Psoas muscle (tissue), 7 donors: ENCODE measurements at regions not wholly inside any gene's neighbourhood (a gene's known extent, or its start where the extent isn't known, plus 50 kb on each side); places are given as distances from the start of the nearest gene placed in this dataset.

ENCODE experiments used
- ATAC-seq, 4 donors: fragments of 200-7000 bp; cut with Tn5 transposase; one replicate each; pipeline ENCODE4 v1.9.1; 2020; ENCODE audit warnings: moderate library complexity in 3 of 4, mild to moderate bottlenecking in 2 of 4
- DNase-seq, 2 donors: peaks; one replicate each; pipeline ENCODE4 v3.0.0-alpha.2; 2020
- H3K27ac ChIP-seq: fragments of 200-600 bp; one replicate; pipeline ENCODE4 v1.8.0; 2022
- H3K27me3 ChIP-seq, 3 donors: fragments of 200-600 bp in 1 of 3; one replicate each; pipeline versions ENCODE4 v1.6.1 to v1.8.0; 2013 to 2022; ENCODE audit warnings: low read length in 2 of 3, mild to moderate bottlenecking in 2 of 3, moderate library complexity in 1 of 3; ENCODE audit not compliant: insufficient read depth in 3 of 3
- H3K36me3 ChIP-seq, 2 donors: fragments of 200-600 bp in 1 of 2; one replicate each; pipeline versions ENCODE4 v1.6.1 to v1.8.0; 2013 to 2022; ENCODE audit warnings: low read depth in 1 of 2, mild to moderate bottlenecking in 1 of 2, moderate library complexity in 1 of 2; ENCODE audit not compliant: insufficient read depth in 1 of 2
- H3K4me1 ChIP-seq: fragments of 200-600 bp; one replicate; pipeline ENCODE4 v1.8.0; 2022
- H3K4me3 ChIP-seq: fragments of 200-600 bp; one replicate; pipeline ENCODE4 v1.8.0; 2022; ENCODE audit warnings: mild to moderate bottlenecking
- H3K9me3 ChIP-seq: fragments of 200-600 bp; one replicate; pipeline ENCODE4 v1.8.0; 2022
- CTCF ChIP-seq: fragments of 200-600 bp; IDR thresholded peaks from one replicate; pipeline ENCODE4 v1.8.0; 2022; ENCODE audit warnings: antibody characterized with exemption
- WGBS, 3 donors: extraction: QIAGEN DNeasy Blood & Tissue Kit; methylation state at CpG; one replicate each; pipeline versions ENCODE4 v1.1.6 to v1.1.7; 2013; 5-methylcytosine and 5-hydroxymethylcytosine counted together
- intact Hi-C, 2 donors: fragments of 100-400 bp; cut with DNase I; formaldehyde crosslinking; loops; one replicate each; pipeline versions ENCODE4 v1.11.0 to v1.14.2; 2022
- donor health status: healthy with polysubstance abuse.
- donor health status: DM: no; HTN: no; CAD: no; lungs with moderate emphysema.
- donor health status: Bipolar disorder and iron deficiency.
- donor health status: healthy.
- donor health status: DM: yes; HTN: yes; CAD: no.
- donor health status: DM: no; HTN: no; CAD: no.
- donor health status: DM: yes; HTN: yes; CAD: no.

- 33 to 42% (median 33%) methylated on average over 2 of the region's 2 CpGs for WGBS, 3 donors
- intact Hi-C loops = no loop called here
- no peaks in the 10 kb centered on the region for H3K9me3 ChIP-seq
- no peaks in the 10 kb centered on the region for H3K27me3 ChIP-seq
- no peak overlapping the region for H3K27ac ChIP-seq
- H3K36me3 ChIP-seq = no peaks in the 10 kb centered on the region
- DNase-seq = no peak
- H3K4me1 ChIP-seq = no peaks in the 10 kb centered on the region
- no peak overlapping the region for H3K4me3 ChIP-seq
- no peak for TF ChIP-seq CTCF
- no peak for ATAC-seq
Measured at GRCh38 chr7:26070290-26070689, 81.7 kb upstream of the NFE2L3 start.

GRCh38 chr7:26071622-26072456 is 80.2 kb upstream of the NFE2L3 start:
- intact Hi-C loops = no loop called here
- 74 to 86% (median 79%) methylated on average over 4 of the region's 4 CpGs for WGBS, 3 donors
- Histone ChIP-seq H3K9me3 (no peaks in the 10 kb centered on the region), H3K27ac (no peak overlapping the region), H3K27me3 (peaks cover 0 to 5% (median 5%) of the 10 kb centered on the region in 3 donors), H3K36me3 (no peaks in the 10 kb centered on the region), H3K4me1 (no peaks in the 10 kb centered on the region), H3K4me3 (no peak overlapping the region)
- DNase-seq (no peak), ATAC-seq (no peak)
- no peak for TF ChIP-seq CTCF

GRCh38 chr7:26073041-26073440 is 79.0 kb upstream of the NFE2L3 start:
- 65 to 69% (median 66%) methylated on average over 4 of the region's 4 CpGs for WGBS, 3 donors
- H3K4me1 ChIP-seq = no peaks in the 10 kb centered on the region

GRCh38 chr7:26074919-26075318 is 77.1 kb upstream of the NFE2L3 start:
- no peak overlapping the region for H3K27ac ChIP-seq
- no peaks in the 10 kb centered on the region for H3K36me3 ChIP-seq
- DNase-seq (no peak), ATAC-seq (no peak)
- peaks cover 5 to 27% (median 6%) of the 10 kb centered on the region in 3 donors for H3K27me3 ChIP-seq
- intact Hi-C loops = no loop called here
- TF ChIP-seq CTCF = no peak
- whole genome bisulfite sequencing, 3 donors = 82 to 85% (median 84%) methylated on average over 4 of the region's 4 CpGs
- no peaks in the 10 kb centered on the region for H3K4me1 ChIP-seq
- H3K4me3 ChIP-seq = no peak overlapping the region
- H3K9me3 ChIP-seq = no peaks in the 10 kb centered on the region

More at GRCh38 chr7:26073041-26073440, 79.0 kb upstream of the NFE2L3 start:
- DNase-seq = no peak
- no peak overlapping the region for H3K27ac ChIP-seq
- no peak overlapping the region for H3K4me3 ChIP-seq
- no peak for ATAC-seq
- H3K9me3 ChIP-seq = no peaks in the 10 kb centered on the region
- no peak for TF ChIP-seq CTCF
- peaks cover 0 to 8% (median 5%) of the 10 kb centered on the region in 3 donors for H3K27me3 ChIP-seq
- H3K36me3 ChIP-seq = no peaks in the 10 kb centered on the region
- intact Hi-C loops = no loop called here
